ENCODE measurements at regions not wholly inside any gene's neighbourhood (a gene's known extent, or its start where the extent isn't known, plus 50 kb on each side); places are given as distances from the start of the nearest gene placed in this dataset.

- TF ChIP-seq EZH2phosphoT487 (IDR thresholded peaks at IDR 0.05; ENCODE audit: borderline replicate concordance, low read length), result no peak
- TF ChIP-seq, protein P1, sequence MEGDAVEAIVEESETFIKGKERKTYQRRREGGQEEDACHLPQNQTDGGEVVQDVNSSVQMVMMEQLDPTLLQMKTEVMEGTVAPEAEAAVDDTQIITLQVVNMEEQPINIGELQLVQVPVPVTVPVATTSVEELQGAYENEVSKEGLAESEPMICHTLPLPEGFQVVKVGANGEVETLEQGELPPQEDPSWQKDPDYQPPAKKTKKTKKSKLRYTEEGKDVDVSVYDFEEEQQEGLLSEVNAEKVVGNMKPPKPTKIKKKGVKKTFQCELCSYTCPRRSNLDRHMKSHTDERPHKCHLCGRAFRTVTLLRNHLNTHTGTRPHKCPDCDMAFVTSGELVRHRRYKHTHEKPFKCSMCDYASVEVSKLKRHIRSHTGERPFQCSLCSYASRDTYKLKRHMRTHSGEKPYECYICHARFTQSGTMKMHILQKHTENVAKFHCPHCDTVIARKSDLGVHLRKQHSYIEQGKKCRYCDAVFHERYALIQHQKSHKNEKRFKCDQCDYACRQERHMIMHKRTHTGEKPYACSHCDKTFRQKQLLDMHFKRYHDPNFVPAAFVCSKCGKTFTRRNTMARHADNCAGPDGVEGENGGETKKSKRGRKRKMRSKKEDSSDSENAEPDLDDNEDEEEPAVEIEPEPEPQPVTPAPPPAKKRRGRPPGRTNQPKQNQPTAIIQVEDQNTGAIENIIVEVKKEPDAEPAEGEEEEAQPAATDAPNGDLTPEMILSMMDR (IDR thresholded peaks at IDR 0.05; ENCODE audit: low read depth, low read length, poor library complexity, severe bottlenecking), result no peak
Measured at GRCh38 chr2:126761256-126761980, 105.5 kb downstream of the GYPC start.

Measured in DOHH2 (cell line).